GM12878 (cell line): ENCODE measurements at regions not wholly inside any gene's neighbourhood (a gene's known extent, or its start where the extent isn't known, plus 50 kb on each side); places are given as distances from the start of the nearest gene placed in this dataset.

ENCODE experiments used
- BCLAF1 ChIP-seq: fragments of 450-650 bp; IDR thresholded peaks from 2 replicates; pipeline ENCODE4 v1.6.1; 2017; ENCODE audit warnings: antibody characterized with exemption, mild to moderate bottlenecking, moderate library complexity
- NBN ChIP-seq: fragments of 450-650 bp; IDR thresholded peaks from 2 replicates; pipeline ENCODE4 v1.6.1; 2016
- PBX3 ChIP-seq: IDR thresholded peaks from 2 replicates; pipeline ENCODE4 v1.6.1; 2011; ENCODE audit warnings: mild to moderate bottlenecking, low read depth, low read length, moderate library complexity; ENCODE audit not compliant: insufficient replicate concordance
- POLR2AphosphoS5 ChIP-seq: IDR thresholded peaks from 2 replicates; pipeline ENCODE4 v1.6.1; 2011; ENCODE audit warnings: mild to moderate bottlenecking, low read length, inconsistent platforms
- ZNF24 ChIP-seq: fragments of 450-650 bp; IDR thresholded peaks from 2 replicates; pipeline ENCODE4 v1.6.1; 2017; ENCODE audit warnings: antibody characterized with exemption, mild to moderate bottlenecking

GRCh38 chr5:16372493-16372892 is 93.1 kb downstream of the ZNF622 start:
- no peak for TF ChIP-seq PBX3
- no peak for TF ChIP-seq NBN
- TF ChIP-seq POLR2AphosphoS5, result no peak
- no peak for TF ChIP-seq BCLAF1
- TF ChIP-seq ZNF24, result no peak
